GM23338 (cell line): ENCODE measurements at regions not wholly inside any gene's neighbourhood (a gene's known extent, or its start where the extent isn't known, plus 50 kb on each side); places are given as distances from the start of the nearest gene placed in this dataset.

Experiments
- ATAC-seq: fragments of 200-7000 bp; cut with Tn5 transposase; 3 replicates; pipeline ENCODE4 v1.9.1; 2020
- DNase-seq: peaks from one replicate; pipeline ENCODE4 v3.0.0-alpha.2; 2015; ENCODE audit warnings: low spot score
- H2AFZ ChIP-seq: fragments of 200-600 bp; sonication (generic); 2 replicates; pipeline ENCODE4 v1.8.0; 2016; ENCODE audit warnings: antibody characterized with exemption, mild to moderate bottlenecking, moderate library complexity
- H3F3A ChIP-seq: fragments of 200-600 bp; sonication (generic); replicated peaks from 2 replicates; pipeline ENCODE4 v1.8.0; 2017; ENCODE audit warnings: antibody characterized with exemption, mixed run types, low read depth
- H3K27ac ChIP-seq: fragments of 200-600 bp; sonication (generic); 2 replicates; pipeline ENCODE4 v1.6.1; 2016; ENCODE audit warnings: low read depth
- H3K27me3 ChIP-seq: fragments of 200-600 bp; sonication (generic); 2 replicates; pipeline ENCODE4 v1.8.0; 2016; ENCODE audit warnings: mild to moderate bottlenecking, mixed run types, moderate library complexity; ENCODE audit not compliant: insufficient read depth
- H3K36me3 ChIP-seq: fragments of 200-600 bp; sonication (generic); 2 replicates; pipeline ENCODE4 v1.8.0; 2016; ENCODE audit warnings: mild to moderate bottlenecking; ENCODE audit not compliant: insufficient read depth
- H3K4me1 ChIP-seq: fragments of 200-600 bp; sonication (generic); 2 replicates; pipeline ENCODE4 v1.8.0; 2016; ENCODE audit warnings: mild to moderate bottlenecking, moderate library complexity; ENCODE audit not compliant: insufficient read depth
- H3K4me2 ChIP-seq: fragments of 200-600 bp; sonication (generic); 2 replicates; pipeline ENCODE4 v1.7.1; 2017; ENCODE audit warnings: mixed run types
- H3K4me3 ChIP-seq: fragments of 200-600 bp; sonication (generic); 2 replicates; pipeline ENCODE4 v1.6.1; 2016; ENCODE audit warnings: mixed run types
- H3K79me2 ChIP-seq: fragments of 200-600 bp; sonication (generic); replicated peaks from 2 replicates; pipeline ENCODE4 v1.8.0; 2017; ENCODE audit warnings: mild to moderate bottlenecking; ENCODE audit not compliant: insufficient read depth
- H3K9me2 ChIP-seq: fragments of 200-600 bp; sonication (generic); 2 replicates; pipeline ENCODE4 v1.8.0; 2017; ENCODE audit not compliant: insufficient read depth
- H4K20me1 ChIP-seq: fragments of 200-600 bp; sonication (generic); replicated peaks from 2 replicates; pipeline ENCODE4 v1.8.0; 2017; ENCODE audit warnings: mild to moderate bottlenecking; ENCODE audit not compliant: insufficient read depth
- H3K27ac Mint-ChIP-seq: 2 replicates; pipeline ENCODE4 v1.8.0; 2020; ENCODE audit warnings: inconsistent platforms, mild to moderate bottlenecking, moderate library complexity, mixed read lengths
- H3K27me3 Mint-ChIP-seq: 3 replicates; pipeline ENCODE4 v1.8.0; 2022; ENCODE audit warnings: low read depth, mild to moderate bottlenecking, moderate library complexity, mixed read lengths, inconsistent platforms; ENCODE audit not compliant: insufficient read depth, poor library complexity
- H3K36me3 Mint-ChIP-seq: 3 replicates; pipeline ENCODE4 v1.8.0; 2021; ENCODE audit warnings: low read depth, mild to moderate bottlenecking, inconsistent platforms, moderate library complexity, mixed read lengths
- H3K4me1 Mint-ChIP-seq: 3 replicates; pipeline ENCODE4 v1.8.0; 2020; ENCODE audit warnings: mild to moderate bottlenecking, inconsistent platforms, mixed read lengths
- H3K4me3 Mint-ChIP-seq: 3 replicates; pipeline ENCODE4 v1.8.0; 2021; ENCODE audit warnings: moderate library complexity, mild to moderate bottlenecking, inconsistent platforms, mixed read lengths
- H3K9me3 Mint-ChIP-seq: 3 replicates; pipeline ENCODE4 v1.8.0; 2020; ENCODE audit warnings: moderate library complexity, mild to moderate bottlenecking, inconsistent platforms, mixed read lengths
- CREB1 ChIP-seq: fragments of 250-450 bp; sonication (Bioruptor Pico); IDR thresholded peaks from 2 replicates; pipeline ENCODE4 v1.5.0; 2020; ENCODE audit warnings: low read depth, mild to moderate bottlenecking, moderate library complexity
- EZH2 ChIP-seq: fragments of 200-600 bp; sonication (generic); IDR thresholded peaks from one replicate; pipeline ENCODE4 v1.8.0; 2017; ENCODE audit warnings: antibody characterized with exemption, mild to moderate bottlenecking, low read depth; ENCODE audit not compliant: unreplicated experiment
- EZH2phosphoT487 ChIP-seq: fragments of 200-600 bp; sonication (generic); IDR thresholded peaks from one replicate; pipeline ENCODE4 v1.8.1; 2018; ENCODE audit warnings: antibody characterized with exemption; ENCODE audit not compliant: unreplicated experiment
- JUNB ChIP-seq: IDR thresholded peaks from one replicate; pipeline ENCODE4 v1.6.1; 2016; ENCODE audit warnings: antibody characterized with exemption; ENCODE audit not compliant: unreplicated experiment
- NANOG ChIP-seq: IDR thresholded peaks from 2 replicates; pipeline ENCODE4 v1.6.1; 2016; ENCODE audit warnings: antibody characterized with exemption, borderline replicate concordance
- POLR2AphosphoS5 ChIP-seq: IDR thresholded peaks from 2 replicates; pipeline ENCODE4 v1.6.1; 2016; ENCODE audit warnings: antibody characterized with exemption, low read depth
- STAT1 ChIP-seq: IDR thresholded peaks from one replicate; pipeline ENCODE4 v1.6.1; 2016; ENCODE audit warnings: antibody characterized with exemption; ENCODE audit not compliant: unreplicated experiment
- ZNF114 ChIP-seq: fragments of 250-450 bp; sonication (Bioruptor Pico); IDR thresholded peaks from 2 replicates; pipeline ENCODE4 v1.5.0; 2020; ENCODE audit warnings: mild to moderate bottlenecking, moderate library complexity
- ZNF331 ChIP-seq: fragments of 250-450 bp; sonication (Bioruptor Pico); IDR thresholded peaks from 2 replicates; pipeline ENCODE4 v1.5.0; 2020; ENCODE audit warnings: low read depth, mild to moderate bottlenecking, moderate library complexity
- TF ChIP-seq, protein P1 (sequence below), 2 experiments: fragments of 200-600 bp in 1 of 2; sonication (generic) in 1 of 2; conservative IDR thresholded peaks; 2 replicates each; pipeline versions ENCODE4 v1.5.1 to v1.6.1; 2016 to 2017; ENCODE audit warnings: antibody characterized with exemption in 2 of 2, low read depth in 2 of 2, mild to moderate bottlenecking in 2 of 2, moderate library complexity in 1 of 2
- TF ChIP-seq, protein P2 (sequence below): fragments of 250-450 bp; sonication (Bioruptor Pico); IDR thresholded peaks from 2 replicates; pipeline ENCODE4 v1.5.0; 2020; ENCODE audit warnings: mild to moderate bottlenecking, moderate library complexity
- TF ChIP-seq, protein P3 (sequence below): IDR thresholded peaks from 2 replicates; pipeline ENCODE4 v1.6.1; 2016; ENCODE audit warnings: antibody characterized with exemption
- TF ChIP-seq, protein P4 (sequence below): IDR thresholded peaks from one replicate; pipeline ENCODE4 v1.6.1; 2018; ENCODE audit warnings: antibody characterized with exemption; ENCODE audit not compliant: unreplicated experiment

DNA sequence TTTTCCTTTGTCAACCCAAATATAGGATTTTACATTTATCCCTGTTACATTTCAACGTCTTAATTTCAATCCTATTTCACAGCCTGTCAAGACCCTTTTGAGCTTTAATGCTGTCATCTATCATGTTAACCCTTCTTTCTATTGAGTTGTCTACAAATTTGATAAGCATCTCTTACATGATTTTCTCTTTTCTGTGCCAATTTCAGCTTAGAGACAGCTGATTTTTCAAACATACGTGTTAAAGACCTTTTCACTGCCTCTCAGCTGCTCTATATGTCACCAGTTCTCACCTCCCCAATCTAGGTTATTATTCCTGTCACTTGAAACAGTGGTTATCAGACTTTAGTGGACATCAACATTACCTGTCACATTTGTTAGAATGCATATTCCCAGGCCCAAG, 181.3 kb downstream of the GXYLT1 start (continued):
- no peak for TF ChIP-seq STAT1
- TF ChIP-seq NANOG = no peak
- no peak for TF ChIP-seq ZNF114 (CRISPR knock-in tag)
- no peak for TF ChIP-seq JUNB
- no peak for TF ChIP-seq EZH2

DNA sequence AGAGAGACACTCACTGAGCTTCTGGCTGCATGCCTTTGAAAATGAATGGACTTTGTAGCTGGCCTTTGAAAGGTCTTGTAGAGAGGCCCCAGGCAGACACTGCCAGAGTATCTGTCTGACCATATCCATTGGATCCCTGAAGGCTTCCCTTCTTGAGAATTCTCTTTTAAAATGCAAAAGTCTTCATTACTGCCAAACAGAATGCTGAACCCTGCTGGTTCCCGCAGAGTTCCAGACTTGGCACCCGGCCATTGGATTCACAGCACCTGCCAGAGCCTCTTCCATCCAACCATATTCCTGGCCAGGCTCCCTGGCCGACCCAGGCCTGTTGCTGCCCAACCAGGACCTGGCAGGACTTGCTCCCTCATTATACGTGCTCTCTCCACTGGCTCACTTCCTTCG, 182.5 kb downstream of the GXYLT1 start:
- Mint-ChIP-seq H3K27ac (no peak overlapping the region), H3K36me3 (no peaks in the 10 kb centered on the region), H3K27me3 (no peaks in the 10 kb centered on the region), H3K4me1 (peaks cover under 1% of the 10 kb centered on the region; the same call in 1 of the 3 replicates), H3K9me3 (no peaks in the 10 kb centered on the region), H3K4me3 (no peak overlapping the region)
- TF ChIP-seq POLR2AphosphoS5 (no peak), EZH2phosphoT487 (no peak), EZH2 (no peak), JUNB (no peak), ZNF331 (no peak), ZNF114 (CRISPR knock-in tag) (no peak), NANOG (no peak), CREB1 (CRISPR knock-in tag) (no peak), STAT1 (no peak)
- TF ChIP-seq, protein P1, sequence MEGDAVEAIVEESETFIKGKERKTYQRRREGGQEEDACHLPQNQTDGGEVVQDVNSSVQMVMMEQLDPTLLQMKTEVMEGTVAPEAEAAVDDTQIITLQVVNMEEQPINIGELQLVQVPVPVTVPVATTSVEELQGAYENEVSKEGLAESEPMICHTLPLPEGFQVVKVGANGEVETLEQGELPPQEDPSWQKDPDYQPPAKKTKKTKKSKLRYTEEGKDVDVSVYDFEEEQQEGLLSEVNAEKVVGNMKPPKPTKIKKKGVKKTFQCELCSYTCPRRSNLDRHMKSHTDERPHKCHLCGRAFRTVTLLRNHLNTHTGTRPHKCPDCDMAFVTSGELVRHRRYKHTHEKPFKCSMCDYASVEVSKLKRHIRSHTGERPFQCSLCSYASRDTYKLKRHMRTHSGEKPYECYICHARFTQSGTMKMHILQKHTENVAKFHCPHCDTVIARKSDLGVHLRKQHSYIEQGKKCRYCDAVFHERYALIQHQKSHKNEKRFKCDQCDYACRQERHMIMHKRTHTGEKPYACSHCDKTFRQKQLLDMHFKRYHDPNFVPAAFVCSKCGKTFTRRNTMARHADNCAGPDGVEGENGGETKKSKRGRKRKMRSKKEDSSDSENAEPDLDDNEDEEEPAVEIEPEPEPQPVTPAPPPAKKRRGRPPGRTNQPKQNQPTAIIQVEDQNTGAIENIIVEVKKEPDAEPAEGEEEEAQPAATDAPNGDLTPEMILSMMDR (conservative IDR thresholded peaks at IDR 0.05; ENCODE audit: low read depth in 2 of 2) = no peak
- TF ChIP-seq, protein P2, sequence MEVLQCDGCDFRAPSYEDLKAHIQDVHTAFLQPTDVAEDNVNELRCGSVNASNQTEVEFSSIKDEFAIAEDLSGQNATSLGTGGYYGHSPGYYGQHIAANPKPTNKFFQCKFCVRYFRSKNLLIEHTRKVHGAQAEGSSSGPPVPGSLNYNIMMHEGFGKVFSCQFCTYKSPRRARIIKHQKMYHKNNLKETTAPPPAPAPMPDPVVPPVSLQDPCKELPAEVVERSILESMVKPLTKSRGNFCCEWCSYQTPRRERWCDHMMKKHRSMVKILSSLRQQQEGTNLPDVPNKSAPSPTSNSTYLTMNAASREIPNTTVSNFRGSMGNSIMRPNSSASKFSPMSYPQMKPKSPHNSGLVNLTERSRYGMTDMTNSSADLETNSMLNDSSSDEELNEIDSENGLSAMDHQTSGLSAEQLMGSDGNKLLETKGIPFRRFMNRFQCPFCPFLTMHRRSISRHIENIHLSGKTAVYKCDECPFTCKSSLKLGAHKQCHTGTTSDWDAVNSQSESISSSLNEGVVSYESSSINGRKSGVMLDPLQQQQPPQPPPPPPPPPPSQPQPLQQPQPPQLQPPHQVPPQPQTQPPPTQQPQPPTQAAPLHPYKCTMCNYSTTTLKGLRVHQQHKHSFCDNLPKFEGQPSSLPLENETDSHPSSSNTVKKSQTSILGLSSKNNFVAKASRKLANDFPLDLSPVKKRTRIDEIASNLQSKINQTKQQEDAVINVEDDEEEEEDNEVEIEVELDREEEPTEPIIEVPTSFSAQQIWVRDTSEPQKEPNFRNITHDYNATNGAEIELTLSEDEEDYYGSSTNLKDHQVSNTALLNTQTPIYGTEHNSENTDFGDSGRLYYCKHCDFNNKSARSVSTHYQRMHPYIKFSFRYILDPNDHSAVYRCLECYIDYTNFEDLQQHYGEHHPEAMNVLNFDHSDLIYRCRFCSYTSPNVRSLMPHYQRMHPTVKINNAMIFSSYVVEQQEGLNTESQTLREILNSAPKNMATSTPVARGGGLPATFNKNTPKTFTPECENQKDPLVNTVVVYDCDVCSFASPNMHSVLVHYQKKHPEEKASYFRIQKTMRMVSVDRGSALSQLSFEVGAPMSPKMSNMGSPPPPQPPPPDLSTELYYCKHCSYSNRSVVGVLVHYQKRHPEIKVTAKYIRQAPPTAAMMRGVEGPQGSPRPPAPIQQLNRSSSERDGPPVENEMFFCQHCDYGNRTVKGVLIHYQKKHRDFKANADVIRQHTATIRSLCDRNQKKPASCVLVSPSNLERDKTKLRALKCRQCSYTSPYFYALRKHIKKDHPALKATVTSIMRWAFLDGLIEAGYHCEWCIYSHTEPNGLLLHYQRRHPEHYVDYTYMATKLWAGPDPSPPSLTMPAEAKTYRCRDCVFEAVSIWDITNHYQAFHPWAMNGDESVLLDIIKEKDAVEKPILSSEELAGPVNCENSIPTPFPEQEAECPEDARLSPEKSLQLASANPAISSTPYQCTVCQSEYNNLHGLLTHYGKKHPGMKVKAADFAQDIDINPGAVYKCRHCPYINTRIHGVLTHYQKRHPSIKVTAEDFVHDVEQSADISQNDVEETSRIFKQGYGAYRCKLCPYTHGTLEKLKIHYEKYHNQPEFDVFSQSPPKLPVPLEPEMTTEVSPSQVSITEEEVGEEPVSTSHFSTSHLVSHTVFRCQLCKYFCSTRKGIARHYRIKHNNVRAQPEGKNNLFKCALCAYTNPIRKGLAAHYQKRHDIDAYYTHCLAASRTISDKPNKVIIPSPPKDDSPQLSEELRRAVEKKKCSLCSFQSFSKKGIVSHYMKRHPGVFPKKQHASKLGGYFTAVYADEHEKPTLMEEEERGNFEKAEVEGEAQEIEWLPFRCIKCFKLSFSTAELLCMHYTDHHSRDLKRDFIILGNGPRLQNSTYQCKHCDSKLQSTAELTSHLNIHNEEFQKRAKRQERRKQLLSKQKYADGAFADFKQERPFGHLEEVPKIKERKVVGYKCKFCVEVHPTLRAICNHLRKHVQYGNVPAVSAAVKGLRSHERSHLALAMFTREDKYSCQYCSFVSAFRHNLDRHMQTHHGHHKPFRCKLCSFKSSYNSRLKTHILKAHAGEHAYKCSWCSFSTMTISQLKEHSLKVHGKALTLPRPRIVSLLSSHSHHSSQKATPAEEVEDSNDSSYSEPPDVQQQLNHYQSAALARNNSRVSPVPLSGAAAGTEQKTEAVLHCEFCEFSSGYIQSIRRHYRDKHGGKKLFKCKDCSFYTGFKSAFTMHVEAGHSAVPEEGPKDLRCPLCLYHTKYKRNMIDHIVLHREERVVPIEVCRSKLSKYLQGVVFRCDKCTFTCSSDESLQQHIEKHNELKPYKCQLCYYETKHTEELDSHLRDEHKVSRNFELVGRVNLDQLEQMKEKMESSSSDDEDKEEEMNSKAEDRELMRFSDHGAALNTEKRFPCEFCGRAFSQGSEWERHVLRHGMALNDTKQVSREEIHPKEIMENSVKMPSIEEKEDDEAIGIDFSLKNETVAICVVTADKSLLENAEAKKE (CRISPR knock-in tag) = no peak
- TF ChIP-seq, protein P3, sequence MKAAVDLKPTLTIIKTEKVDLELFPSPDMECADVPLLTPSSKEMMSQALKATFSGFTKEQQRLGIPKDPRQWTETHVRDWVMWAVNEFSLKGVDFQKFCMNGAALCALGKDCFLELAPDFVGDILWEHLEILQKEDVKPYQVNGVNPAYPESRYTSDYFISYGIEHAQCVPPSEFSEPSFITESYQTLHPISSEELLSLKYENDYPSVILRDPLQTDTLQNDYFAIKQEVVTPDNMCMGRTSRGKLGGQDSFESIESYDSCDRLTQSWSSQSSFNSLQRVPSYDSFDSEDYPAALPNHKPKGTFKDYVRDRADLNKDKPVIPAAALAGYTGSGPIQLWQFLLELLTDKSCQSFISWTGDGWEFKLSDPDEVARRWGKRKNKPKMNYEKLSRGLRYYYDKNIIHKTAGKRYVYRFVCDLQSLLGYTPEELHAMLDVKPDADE = no peak
- TF ChIP-seq, protein P4, sequence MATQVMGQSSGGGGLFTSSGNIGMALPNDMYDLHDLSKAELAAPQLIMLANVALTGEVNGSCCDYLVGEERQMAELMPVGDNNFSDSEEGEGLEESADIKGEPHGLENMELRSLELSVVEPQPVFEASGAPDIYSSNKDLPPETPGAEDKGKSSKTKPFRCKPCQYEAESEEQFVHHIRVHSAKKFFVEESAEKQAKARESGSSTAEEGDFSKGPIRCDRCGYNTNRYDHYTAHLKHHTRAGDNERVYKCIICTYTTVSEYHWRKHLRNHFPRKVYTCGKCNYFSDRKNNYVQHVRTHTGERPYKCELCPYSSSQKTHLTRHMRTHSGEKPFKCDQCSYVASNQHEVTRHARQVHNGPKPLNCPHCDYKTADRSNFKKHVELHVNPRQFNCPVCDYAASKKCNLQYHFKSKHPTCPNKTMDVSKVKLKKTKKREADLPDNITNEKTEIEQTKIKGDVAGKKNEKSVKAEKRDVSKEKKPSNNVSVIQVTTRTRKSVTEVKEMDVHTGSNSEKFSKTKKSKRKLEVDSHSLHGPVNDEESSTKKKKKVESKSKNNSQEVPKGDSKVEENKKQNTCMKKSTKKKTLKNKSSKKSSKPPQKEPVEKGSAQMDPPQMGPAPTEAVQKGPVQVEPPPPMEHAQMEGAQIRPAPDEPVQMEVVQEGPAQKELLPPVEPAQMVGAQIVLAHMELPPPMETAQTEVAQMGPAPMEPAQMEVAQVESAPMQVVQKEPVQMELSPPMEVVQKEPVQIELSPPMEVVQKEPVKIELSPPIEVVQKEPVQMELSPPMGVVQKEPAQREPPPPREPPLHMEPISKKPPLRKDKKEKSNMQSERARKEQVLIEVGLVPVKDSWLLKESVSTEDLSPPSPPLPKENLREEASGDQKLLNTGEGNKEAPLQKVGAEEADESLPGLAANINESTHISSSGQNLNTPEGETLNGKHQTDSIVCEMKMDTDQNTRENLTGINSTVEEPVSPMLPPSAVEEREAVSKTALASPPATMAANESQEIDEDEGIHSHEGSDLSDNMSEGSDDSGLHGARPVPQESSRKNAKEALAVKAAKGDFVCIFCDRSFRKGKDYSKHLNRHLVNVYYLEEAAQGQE = no peak
- H3K79me2 ChIP-seq = no peaks in the 10 kb centered on the region
- no peak overlapping the region for H3K4me2 ChIP-seq
- ATAC-seq = no peak
- H2AFZ ChIP-seq = no peak overlapping the region
- H4K20me1 ChIP-seq = no peaks in the 10 kb centered on the region
- H3K27ac ChIP-seq = no peak overlapping the region
- H3F3A ChIP-seq = no peaks in the 10 kb centered on the region
- H3K4me1 ChIP-seq = peaks cover under 1% of the 10 kb centered on the region; the same call in 1 of the 2 replicates
- H3K36me3 ChIP-seq = no peaks in the 10 kb centered on the region
- no peak for DNase-seq
- no peak overlapping the region for H3K4me3 ChIP-seq
- 0 out of 2 replicates have a peak, but pooled peaks cover 3% of the 10 kb centered on the region for H3K9me2 ChIP-seq
- H3K27me3 ChIP-seq = no peaks in the 10 kb centered on the region
